Mesendoderm (in vitro differentiated cells): ENCODE measurements at regions not wholly inside any gene's neighbourhood (a gene's known extent, or its start where the extent isn't known, plus 50 kb on each side); places are given as distances from the start of the nearest gene placed in this dataset.
A peak's percentile ranks its signal among the peaks of the same experiment; 100 is the strongest.

Experiments used
- DNase-seq: peaks from one replicate; pipeline ENCODE4 v3.0.0; 2013
- H2AK5ac ChIP-seq: 2 replicates; pipeline ENCODE4 v1.6.1; 2013; ENCODE audit warnings: low read length, inconsistent platforms
- H2BK120ac ChIP-seq: 2 replicates; pipeline ENCODE4 v1.6.1; 2013; ENCODE audit warnings: low read depth, mild to moderate bottlenecking, low read length, moderate library complexity, mixed read lengths
- H2BK15ac ChIP-seq: replicated peaks from 2 replicates; pipeline ENCODE4 v1.6.1; 2013; ENCODE audit warnings: low read depth, mild to moderate bottlenecking, moderate library complexity
- H2BK5ac ChIP-seq: 2 replicates; pipeline ENCODE4 v1.6.1; 2013; ENCODE audit warnings: low read length, inconsistent platforms
- H3K18ac ChIP-seq: 2 replicates; pipeline ENCODE4 v1.6.1; 2013; ENCODE audit warnings: mild to moderate bottlenecking, low read length, mixed read lengths
- H3K23ac ChIP-seq: one replicate; pipeline ENCODE4 v1.6.1; 2013; ENCODE audit warnings: low read length
- H3K27ac ChIP-seq: 2 replicates; pipeline ENCODE4 v1.5.1; 2013; ENCODE audit warnings: low read depth, mild to moderate bottlenecking, inconsistent platforms, low read length, moderate library complexity
- H3K27me3 ChIP-seq: 2 replicates; pipeline ENCODE4 v1.6.1; 2013; ENCODE audit warnings: low read length, control low read depth, mild to moderate bottlenecking, inconsistent platforms; ENCODE audit not compliant: insufficient read depth, poor library complexity
- H3K36me3 ChIP-seq: 2 replicates; pipeline ENCODE4 v1.6.1; 2013; ENCODE audit warnings: low read length, inconsistent platforms; ENCODE audit not compliant: control insufficient read depth, insufficient read depth
- H3K4ac ChIP-seq: one replicate; pipeline ENCODE4 v1.6.1; 2013; ENCODE audit warnings: low read depth, mild to moderate bottlenecking, low read length, moderate library complexity
- H3K4me1 ChIP-seq: 2 replicates; pipeline ENCODE4 v1.6.1; 2013; ENCODE audit warnings: low read depth, low read length, inconsistent platforms; ENCODE audit not compliant: control insufficient read depth
- H3K4me2 ChIP-seq: 2 replicates; pipeline ENCODE4 v1.6.1; 2013; ENCODE audit warnings: low read length
- H3K4me3 ChIP-seq: 2 replicates; pipeline ENCODE4 v1.5.1; 2013; ENCODE audit warnings: mild to moderate bottlenecking, low read length
- H3K56ac ChIP-seq: one replicate; pipeline ENCODE4 v1.6.1; 2013; ENCODE audit warnings: low read length
- H3K79me1 ChIP-seq: 2 replicates; pipeline ENCODE4 v1.6.1; 2013; ENCODE audit warnings: low read length, inconsistent platforms
- H3K79me2 ChIP-seq: 2 replicates; pipeline ENCODE4 v1.6.1; 2013; ENCODE audit warnings: mild to moderate bottlenecking, low read length; ENCODE audit not compliant: control insufficient read depth, insufficient read depth
- H3K9ac ChIP-seq: 2 replicates; pipeline ENCODE4 v1.6.1; 2013; ENCODE audit warnings: low read length, inconsistent platforms
- H4K5ac ChIP-seq: one replicate; pipeline ENCODE4 v1.6.1; 2013; ENCODE audit warnings: low read length
- H4K8ac ChIP-seq: one replicate; pipeline ENCODE4 v1.6.1; 2013; ENCODE audit warnings: low read depth, mild to moderate bottlenecking, control low read depth, low read length, moderate library complexity
- WGBS: extraction: QIAGEN DNeasy Blood & Tissue Kit; methylation state at CpG from one replicate; pipeline ENCODE4 v1.1.7; 2013; ENCODE audit warnings: low lambda C conversion rate, missing lambda C conversion rate; ENCODE audit not compliant: insufficient coverage; ENCODE audit errors: extremely low coverage; 5-methylcytosine and 5-hydroxymethylcytosine counted together

- no peaks in the 10 kb centered on the region for H3K36me3 ChIP-seq
- H3K18ac ChIP-seq, result no peak overlapping the region
- DNase-seq, result no peak
These were observed 146.6 kb upstream of the DLX2 start for GRCh38 chr2:172249334-172249733.

DNA sequence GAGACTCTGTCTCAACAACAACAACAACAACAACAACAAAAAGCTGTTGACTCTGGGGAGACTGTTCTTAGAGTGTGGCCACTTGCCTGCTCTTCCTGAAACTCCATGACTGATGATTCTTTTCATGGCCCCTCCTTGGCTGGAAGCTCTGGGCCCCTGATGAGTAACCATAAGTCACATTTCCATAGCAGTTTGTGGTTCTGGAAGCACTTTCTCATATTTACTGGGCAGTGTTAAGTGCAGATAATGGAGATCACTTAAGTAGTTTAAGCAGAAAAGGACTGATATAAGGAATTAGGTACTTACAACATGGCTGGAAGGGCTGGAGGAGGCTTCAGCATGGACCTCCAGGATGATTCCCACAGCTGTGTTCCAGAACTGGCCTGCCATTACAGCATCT is 147.3 kb upstream of the DLX2 start:
- Histone ChIP-seq H3K27ac (no peak overlapping the region), H2BK5ac (no peak overlapping the region), H3K56ac (no peak overlapping the region), H2BK120ac (no peak overlapping the region), H4K5ac (no peak overlapping the region), H3K4me2 (no peak overlapping the region), H2AK5ac (no peak overlapping the region), H4K8ac (no peak overlapping the region), H3K79me2 (no peaks in the 10 kb centered on the region), H3K4ac (no peak overlapping the region), H3K18ac (no peak overlapping the region), H3K79me1 (no peaks in the 10 kb centered on the region), H3K23ac (no peak overlapping the region), H2BK15ac (no peak overlapping the region), H3K4me1 (peaks cover 4% of the 10 kb centered on the region), H3K27me3 (no peaks in the 10 kb centered on the region), H3K36me3 (no peaks in the 10 kb centered on the region), H3K9ac (no peak overlapping the region), H3K4me3 (no peak overlapping the region)
- no peak for DNase-seq

More at GRCh38 chr2:172249334-172249733, 146.6 kb upstream of the DLX2 start:
- Histone ChIP-seq H3K9ac (no peak overlapping the region), H3K27me3 (no peaks in the 10 kb centered on the region), H2AK5ac (no peak overlapping the region), H3K4me1 (peaks cover 4% of the 10 kb centered on the region), H3K79me2 (no peaks in the 10 kb centered on the region), H3K4me3 (no peak overlapping the region), H3K4me2 (no peak overlapping the region), H3K56ac (no peak overlapping the region), H2BK5ac (no peak overlapping the region), H2BK15ac (no peak overlapping the region), H2BK120ac (no peak overlapping the region), H3K4ac (no peak overlapping the region), H3K27ac (peak overlapping the region; percentile 39), H3K23ac (no peak overlapping the region), H3K79me1 (no peaks in the 10 kb centered on the region), H4K8ac (no peak overlapping the region), H4K5ac (no peak overlapping the region)
- WGBS, result no CpG with 5 or more reads among the region's 2 CpGs

- H4K5ac ChIP-seq, result no peak overlapping the region
- WGBS, result no CpG with 5 or more reads among the region's 3 CpGs
- H3K4me3 ChIP-seq, result no peak overlapping the region
- no peak overlapping the region for H4K8ac ChIP-seq
- H3K4me1 ChIP-seq, result peaks cover 4% of the 10 kb centered on the region
- H3K56ac ChIP-seq, result no peak overlapping the region
- H3K18ac ChIP-seq, result peak overlapping the region; percentile 16
- no peak overlapping the region for H2BK5ac ChIP-seq
- no peak overlapping the region for H3K4me2 ChIP-seq
- no peaks in the 10 kb centered on the region for H3K27me3 ChIP-seq
- H2BK15ac ChIP-seq, result no peak overlapping the region
- DNase-seq, result no peak
- H3K36me3 ChIP-seq, result no peaks in the 10 kb centered on the region
- no peaks in the 10 kb centered on the region for H3K79me2 ChIP-seq
- H3K4ac ChIP-seq, result no peak overlapping the region
- H3K23ac ChIP-seq, result no peak overlapping the region
- H2BK120ac ChIP-seq, result peak overlapping the region; percentile 7
- no peak overlapping the region for H3K27ac ChIP-seq
- no peak overlapping the region for H2AK5ac ChIP-seq
- no peak overlapping the region for H3K9ac ChIP-seq
- H3K79me1 ChIP-seq, result no peaks in the 10 kb centered on the region
These were observed 148.5 kb upstream of the DLX2 start for GRCh38 chr2:172251231-172251630.

GRCh38 chr2:172252154-172252553 is 149.5 kb upstream of the DLX2 start:
- Histone ChIP-seq H3K27ac (no peak overlapping the region), H2AK5ac (no peak overlapping the region), H2BK120ac (peak overlapping the region; percentile 7), H4K5ac (no peak overlapping the region), H3K79me2 (no peaks in the 10 kb centered on the region), H3K9ac (no peak overlapping the region), H3K56ac (no peak overlapping the region), H2BK15ac (no peak overlapping the region), H3K4me1 (peaks cover 4% of the 10 kb centered on the region), H3K27me3 (no peaks in the 10 kb centered on the region), H3K79me1 (no peaks in the 10 kb centered on the region), H3K4me3 (no peak overlapping the region), H4K8ac (no peak overlapping the region), H3K18ac (no peak overlapping the region), H3K23ac (no peak overlapping the region), H3K36me3 (no peaks in the 10 kb centered on the region), H2BK5ac (no peak overlapping the region), H3K4me2 (no peak overlapping the region), H3K4ac (no peak overlapping the region)
- no CpG with 5 or more reads among the region's 12 CpGs for WGBS
- DNase-seq, result no peak

DNA sequence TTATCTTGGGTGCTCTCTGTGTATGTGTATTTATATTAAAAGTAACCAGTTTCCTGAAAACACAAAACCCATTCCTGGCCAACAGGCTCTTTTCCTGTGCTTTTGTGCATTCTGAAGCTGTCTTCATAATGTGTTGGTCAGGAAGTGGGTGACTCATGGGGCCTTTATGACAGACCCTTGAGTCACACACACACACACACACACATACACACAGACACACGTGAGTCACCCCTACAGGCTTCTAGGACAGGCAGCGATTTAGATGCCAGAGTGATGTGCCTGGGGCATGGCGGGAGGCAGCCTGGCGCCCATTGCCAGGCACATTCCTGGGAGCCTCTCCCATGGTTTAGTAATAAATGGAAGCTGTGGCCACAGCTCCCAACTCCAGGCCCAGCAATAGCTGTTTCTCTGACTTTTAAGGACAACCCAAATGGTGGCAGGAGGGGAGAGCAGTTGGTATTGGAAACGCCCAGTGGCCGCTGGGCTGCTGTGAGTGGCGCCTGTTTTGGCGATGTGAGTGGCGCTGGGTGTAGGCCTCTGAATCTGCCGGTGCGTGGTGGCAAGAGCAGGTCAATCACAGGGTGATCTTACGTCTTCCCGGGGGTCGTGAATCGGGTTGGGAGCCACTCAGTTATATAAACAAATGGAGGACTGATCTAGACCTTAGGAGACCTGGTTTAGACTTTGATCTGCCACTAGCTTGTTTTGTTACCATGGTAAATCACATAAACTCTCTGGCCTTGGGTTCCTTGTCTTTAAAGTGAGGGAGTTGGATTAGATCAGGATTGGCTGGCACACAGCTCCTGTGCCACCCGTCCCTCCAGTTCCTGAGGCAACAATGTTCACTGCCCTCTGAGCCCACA is 150.7 kb upstream of the DLX2 start:
- Histone ChIP-seq H3K4me3 (no peak overlapping the region), H2BK120ac (no peak overlapping the region), H3K79me2 (no peaks in the 10 kb centered on the region), H3K36me3 (no peaks in the 10 kb centered on the region), H3K4me1 (peaks cover 4% of the 10 kb centered on the region), H4K5ac (no peak overlapping the region), H3K27me3 (no peaks in the 10 kb centered on the region), H3K23ac (no peak overlapping the region), H2BK5ac (no peak overlapping the region), H2AK5ac (no peak overlapping the region), H3K4me2 (no peak overlapping the region), H4K8ac (no peak overlapping the region), H3K79me1 (no peaks in the 10 kb centered on the region), H3K27ac (no peak overlapping the region), H3K9ac (no peak overlapping the region), H3K56ac (no peak overlapping the region), H3K4ac (no peak overlapping the region), H3K18ac (no peak overlapping the region), H2BK15ac (no peak overlapping the region)
- WGBS, result no CpG with 5 or more reads among the region's 16 CpGs
- DNase-seq, result peak; percentile 87

GRCh38 chr2:172256886-172257285 is 154.2 kb upstream of the DLX2 start:
- Histone ChIP-seq H3K9ac (no peak overlapping the region), H3K23ac (no peak overlapping the region), H2BK120ac (no peak overlapping the region), H2BK15ac (no peak overlapping the region), H3K18ac (no peak overlapping the region), H3K56ac (no peak overlapping the region), H3K4me1 (no peaks in the 10 kb centered on the region), H3K4me2 (no peak overlapping the region), H3K79me1 (no peaks in the 10 kb centered on the region), H3K4ac (no peak overlapping the region), H2AK5ac (no peak overlapping the region), H3K36me3 (no peaks in the 10 kb centered on the region), H3K4me3 (no peak overlapping the region), H4K5ac (no peak overlapping the region), H2BK5ac (no peak overlapping the region), H3K27me3 (no peaks in the 10 kb centered on the region), H4K8ac (no peak overlapping the region), H3K27ac (no peak overlapping the region), H3K79me2 (no peaks in the 10 kb centered on the region)
- no peak for DNase-seq
- no CpG with 5 or more reads among the region's 2 CpGs for WGBS
